Mucosa of descending colon (tissue), 3 donors: ENCODE measurements at regions not wholly inside any gene's neighbourhood (a gene's known extent, or its start where the extent isn't known, plus 50 kb on each side); places are given as distances from the start of the nearest gene placed in this dataset.

Experiments
- ATAC-seq: fragments of 200-7000 bp; cut with Tn5 transposase; one replicate; pipeline ENCODE4 v1.9.1; 2020; ENCODE audit warnings: mild to moderate bottlenecking, moderate library complexity
- DNase-seq, 3 donors: peaks; one replicate each; pipeline ENCODE4 v3.0.0-alpha.2; 2020
- H3K36me3 ChIP-seq: fragments of 200-600 bp; one replicate; pipeline ENCODE4 v1.8.0; 2021; ENCODE audit warnings: low read depth, mild to moderate bottlenecking
- H3K4me1 ChIP-seq: fragments of 200-600 bp; one replicate; pipeline ENCODE4 v1.8.0; 2021; ENCODE audit warnings: low read depth, mild to moderate bottlenecking
- H3K4me3 ChIP-seq: fragments of 200-600 bp; one replicate; pipeline ENCODE4 v1.8.0; 2021; ENCODE audit warnings: mild to moderate bottlenecking
- H3K9me3 ChIP-seq: fragments of 200-600 bp; one replicate; pipeline ENCODE4 v1.8.0; 2021; ENCODE audit warnings: mild to moderate bottlenecking
- intact Hi-C, 2 donors: fragments of 100-400 bp; cut with DNase I in 1 of 2; cut with micrococcal nuclease in 1 of 2; formaldehyde crosslinking; loops; one replicate each; pipeline versions ENCODE4 v1.11.0 to v1.11.1; 2022; cut with DNase I, micrococcal nuclease
- TF ChIP-seq, protein P1 (sequence below): fragments of 200-600 bp; IDR thresholded peaks from one replicate; pipeline ENCODE4 v1.8.0; 2022; ENCODE audit warnings: antibody characterized with exemption, mild to moderate bottlenecking
- donor health status: DM: no; HTN: no; CAD: no; lungs with moderate emphysema.
- donor health status: DM: no; HTN: no; CAD: no.
- donor health status: DM: no; HTN: yes; CAD: no.

- ATAC-seq (no peak), DNase-seq (no peak)
Observed at GRCh38 chr4:182015893-182016292, 227.3 kb upstream of the TENM3 start.

DNA sequence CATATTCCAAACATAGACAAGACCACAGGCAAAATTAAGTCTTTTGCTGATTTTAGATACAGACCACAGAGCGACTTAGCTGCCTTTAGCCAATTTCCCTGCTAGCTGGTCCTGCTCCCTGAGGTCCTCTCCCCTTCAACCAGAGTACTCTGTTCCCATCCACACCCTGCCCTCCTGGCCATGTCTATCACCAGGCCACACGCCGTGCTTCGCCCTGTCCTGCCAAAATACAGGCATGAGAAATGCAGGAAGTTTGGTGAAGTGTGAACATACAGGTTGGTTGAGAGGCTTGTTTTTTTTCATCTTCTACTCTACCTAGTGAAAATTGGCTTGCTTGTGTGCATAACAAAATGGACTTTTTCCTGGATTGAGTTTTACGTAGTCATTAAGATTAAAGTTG lies 226.2 kb upstream of the TENM3 start:
- TF ChIP-seq, protein P1, sequence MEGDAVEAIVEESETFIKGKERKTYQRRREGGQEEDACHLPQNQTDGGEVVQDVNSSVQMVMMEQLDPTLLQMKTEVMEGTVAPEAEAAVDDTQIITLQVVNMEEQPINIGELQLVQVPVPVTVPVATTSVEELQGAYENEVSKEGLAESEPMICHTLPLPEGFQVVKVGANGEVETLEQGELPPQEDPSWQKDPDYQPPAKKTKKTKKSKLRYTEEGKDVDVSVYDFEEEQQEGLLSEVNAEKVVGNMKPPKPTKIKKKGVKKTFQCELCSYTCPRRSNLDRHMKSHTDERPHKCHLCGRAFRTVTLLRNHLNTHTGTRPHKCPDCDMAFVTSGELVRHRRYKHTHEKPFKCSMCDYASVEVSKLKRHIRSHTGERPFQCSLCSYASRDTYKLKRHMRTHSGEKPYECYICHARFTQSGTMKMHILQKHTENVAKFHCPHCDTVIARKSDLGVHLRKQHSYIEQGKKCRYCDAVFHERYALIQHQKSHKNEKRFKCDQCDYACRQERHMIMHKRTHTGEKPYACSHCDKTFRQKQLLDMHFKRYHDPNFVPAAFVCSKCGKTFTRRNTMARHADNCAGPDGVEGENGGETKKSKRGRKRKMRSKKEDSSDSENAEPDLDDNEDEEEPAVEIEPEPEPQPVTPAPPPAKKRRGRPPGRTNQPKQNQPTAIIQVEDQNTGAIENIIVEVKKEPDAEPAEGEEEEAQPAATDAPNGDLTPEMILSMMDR: no peak
- Histone ChIP-seq H3K9me3 (no peaks in the 10 kb centered on the region), H3K4me3 (no peak overlapping the region), H3K36me3 (no peaks in the 10 kb centered on the region), H3K4me1 (no peaks in the 10 kb centered on the region)
- ATAC-seq (no peak), DNase-seq (no peak)
- intact Hi-C loops: no loop called here

More at GRCh38 chr4:182015893-182016292, 227.3 kb upstream of the TENM3 start:
- Histone ChIP-seq H3K36me3 (no peaks in the 10 kb centered on the region), H3K4me3 (no peak overlapping the region), H3K9me3 (no peaks in the 10 kb centered on the region), H3K4me1 (no peaks in the 10 kb centered on the region)
- intact Hi-C loops: no loop called here
- TF ChIP-seq, protein P1: no peak

- DNase-seq: no peak
- Histone ChIP-seq H3K4me1 (no peaks in the 10 kb centered on the region), H3K9me3 (no peaks in the 10 kb centered on the region), H3K4me3 (no peak overlapping the region), H3K36me3 (no peaks in the 10 kb centered on the region)
- intact Hi-C loops: no loop called here
- no peak for ATAC-seq
- TF ChIP-seq, protein P1: no peak
Observed at GRCh38 chr4:182018691-182019090, 224.5 kb upstream of the TENM3 start.

GRCh38 chr4:182019148-182019652 lies 224.0 kb upstream of the TENM3 start:
- no peak for ATAC-seq
- no peaks in the 10 kb centered on the region for H3K36me3 ChIP-seq
- no peaks in the 10 kb centered on the region for H3K4me1 ChIP-seq
- TF ChIP-seq, protein P1: no peak
- H3K4me3 ChIP-seq: no peak overlapping the region
- no peak for DNase-seq
- H3K9me3 ChIP-seq: no peaks in the 10 kb centered on the region
- intact Hi-C loops: no loop called here

- Histone ChIP-seq H3K4me1 (no peaks in the 10 kb centered on the region), H3K4me3 (no peak overlapping the region), H3K36me3 (no peaks in the 10 kb centered on the region), H3K9me3 (peaks cover 3% of the 10 kb centered on the region)
- ATAC-seq (no peak), DNase-seq (no peak)
- intact Hi-C loops: no loop called here
- TF ChIP-seq, protein P1: no peak
Observed at GRCh38 chr4:182022909-182023308, 220.3 kb upstream of the TENM3 start.

GRCh38 chr4:182023469-182023868 lies 219.7 kb upstream of the TENM3 start:
- Histone ChIP-seq H3K4me1 (no peaks in the 10 kb centered on the region), H3K9me3 (peaks cover 3% of the 10 kb centered on the region), H3K36me3 (no peaks in the 10 kb centered on the region), H3K4me3 (no peak overlapping the region)
- TF ChIP-seq, protein P1: no peak
- no peak for ATAC-seq
- DNase-seq: no peak
- intact Hi-C loops: no loop called here
